ENCODE measurements at regions not wholly inside any gene's neighbourhood (a gene's known extent, or its start where the extent isn't known, plus 50 kb on each side); places are given as distances from the start of the nearest gene placed in this dataset.

DNA sequence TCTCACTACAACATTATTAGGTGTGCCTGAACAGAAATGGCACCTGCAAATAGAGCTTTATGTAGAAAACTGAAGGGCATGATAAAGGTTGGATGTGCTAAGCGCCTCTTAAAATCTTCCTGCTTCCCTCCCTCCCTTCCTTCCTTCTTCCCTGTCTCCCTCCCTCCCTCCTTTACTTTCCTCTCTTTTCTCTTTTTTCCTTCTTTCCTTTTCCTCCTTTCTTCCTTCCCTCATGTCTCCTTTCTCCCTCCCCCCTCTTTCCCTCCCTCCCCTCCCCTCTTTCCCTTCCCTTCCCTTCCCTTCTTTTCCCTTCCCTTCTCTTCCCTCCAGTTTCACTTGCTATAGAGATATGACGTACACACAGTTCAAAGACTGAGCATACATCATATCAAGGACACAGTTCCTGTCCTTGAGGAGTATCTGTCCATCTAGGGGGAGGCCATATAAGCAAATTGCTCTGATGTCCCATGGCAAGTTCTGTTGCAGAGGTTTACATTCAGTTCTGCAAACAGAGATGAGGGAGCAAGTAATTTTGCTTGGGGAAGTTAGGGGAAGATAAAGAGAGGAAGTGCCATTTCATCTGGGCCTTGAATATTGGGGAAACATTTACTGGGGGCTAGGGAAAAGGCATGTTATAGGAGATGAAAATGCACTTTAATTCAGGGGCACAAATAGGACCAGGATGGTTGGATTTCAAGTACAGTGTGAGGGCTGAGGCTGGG is 79.0 kb upstream of the EEF1E1 start:
- no peak overlapping the region; the same call in 2 of the 3 replicates for H3K4me3 Mint-ChIP-seq
- Histone ChIP-seq H4K20me1 (replicated peaks; ENCODE audit: insufficient read depth) (no peaks in the 10 kb centered on the region), H3K4me3 (peak overlapping the region; percentile 36; the same call in 1 of the 2 replicates), H3K9me2 (ENCODE audit: insufficient read depth) (no peaks in the 10 kb centered on the region), H3K79me2 (replicated peaks; ENCODE audit: insufficient read depth) (no peaks in the 10 kb centered on the region), H3K4me1 (ENCODE audit: insufficient read depth) (peaks cover 4% of the 10 kb centered on the region; the same call in 1 of the 2 replicates), H3F3A (replicated peaks; ENCODE audit: low read depth) (no peaks in the 10 kb centered on the region), H3K27me3 (ENCODE audit: insufficient read depth) (no peaks in the 10 kb centered on the region), H3K36me3 (ENCODE audit: insufficient read depth) (no peaks in the 10 kb centered on the region), H2AFZ (peak overlapping the region; percentile 93; the same call in 1 of the 2 replicates), H3K27ac (ENCODE audit: low read depth) (0 out of 2 replicates have a peak overlapping the region, but pooled peaks have one; percentile 35), H3K4me2 (peak overlapping the region; percentile 66)
- H3K36me3 Mint-ChIP-seq (ENCODE audit: low read depth) = no peaks in the 10 kb centered on the region
- no peaks in the 10 kb centered on the region for H3K9me3 Mint-ChIP-seq
- no peak for DNase-seq (ENCODE audit: low spot score)
- no peak for ATAC-seq
- no peak overlapping the region for H3K27ac Mint-ChIP-seq
- TF ChIP-seq, protein P1, sequence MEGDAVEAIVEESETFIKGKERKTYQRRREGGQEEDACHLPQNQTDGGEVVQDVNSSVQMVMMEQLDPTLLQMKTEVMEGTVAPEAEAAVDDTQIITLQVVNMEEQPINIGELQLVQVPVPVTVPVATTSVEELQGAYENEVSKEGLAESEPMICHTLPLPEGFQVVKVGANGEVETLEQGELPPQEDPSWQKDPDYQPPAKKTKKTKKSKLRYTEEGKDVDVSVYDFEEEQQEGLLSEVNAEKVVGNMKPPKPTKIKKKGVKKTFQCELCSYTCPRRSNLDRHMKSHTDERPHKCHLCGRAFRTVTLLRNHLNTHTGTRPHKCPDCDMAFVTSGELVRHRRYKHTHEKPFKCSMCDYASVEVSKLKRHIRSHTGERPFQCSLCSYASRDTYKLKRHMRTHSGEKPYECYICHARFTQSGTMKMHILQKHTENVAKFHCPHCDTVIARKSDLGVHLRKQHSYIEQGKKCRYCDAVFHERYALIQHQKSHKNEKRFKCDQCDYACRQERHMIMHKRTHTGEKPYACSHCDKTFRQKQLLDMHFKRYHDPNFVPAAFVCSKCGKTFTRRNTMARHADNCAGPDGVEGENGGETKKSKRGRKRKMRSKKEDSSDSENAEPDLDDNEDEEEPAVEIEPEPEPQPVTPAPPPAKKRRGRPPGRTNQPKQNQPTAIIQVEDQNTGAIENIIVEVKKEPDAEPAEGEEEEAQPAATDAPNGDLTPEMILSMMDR (conservative IDR thresholded peaks at IDR 0.05; ENCODE audit: low read depth in 2 of 2) = no peak
- TF ChIP-seq ZNF331 (CRISPR knock-in tag; IDR thresholded peaks at IDR 0.05; ENCODE audit: low read depth) (no peak), NANOG (IDR thresholded peaks at IDR 0.05; ENCODE audit: borderline replicate concordance) (no peak), STAT1 (IDR thresholded peaks at IDR 0.05; ENCODE audit: unreplicated experiment) (no peak), EZH2phosphoT487 (IDR thresholded peaks at IDR 0.05; ENCODE audit: unreplicated experiment) (no peak), POLR2AphosphoS5 (IDR thresholded peaks at IDR 0.05; ENCODE audit: low read depth) (no peak), JUNB (IDR thresholded peaks at IDR 0.05; ENCODE audit: unreplicated experiment) (no peak), EZH2 (IDR thresholded peaks at IDR 0.05; ENCODE audit: low read depth, unreplicated experiment) (no peak), ZNF114 (CRISPR knock-in tag; IDR thresholded peaks at IDR 0.05) (no peak), CREB1 (CRISPR knock-in tag; IDR thresholded peaks at IDR 0.05; ENCODE audit: low read depth) (no peak)
- TF ChIP-seq, protein P2, sequence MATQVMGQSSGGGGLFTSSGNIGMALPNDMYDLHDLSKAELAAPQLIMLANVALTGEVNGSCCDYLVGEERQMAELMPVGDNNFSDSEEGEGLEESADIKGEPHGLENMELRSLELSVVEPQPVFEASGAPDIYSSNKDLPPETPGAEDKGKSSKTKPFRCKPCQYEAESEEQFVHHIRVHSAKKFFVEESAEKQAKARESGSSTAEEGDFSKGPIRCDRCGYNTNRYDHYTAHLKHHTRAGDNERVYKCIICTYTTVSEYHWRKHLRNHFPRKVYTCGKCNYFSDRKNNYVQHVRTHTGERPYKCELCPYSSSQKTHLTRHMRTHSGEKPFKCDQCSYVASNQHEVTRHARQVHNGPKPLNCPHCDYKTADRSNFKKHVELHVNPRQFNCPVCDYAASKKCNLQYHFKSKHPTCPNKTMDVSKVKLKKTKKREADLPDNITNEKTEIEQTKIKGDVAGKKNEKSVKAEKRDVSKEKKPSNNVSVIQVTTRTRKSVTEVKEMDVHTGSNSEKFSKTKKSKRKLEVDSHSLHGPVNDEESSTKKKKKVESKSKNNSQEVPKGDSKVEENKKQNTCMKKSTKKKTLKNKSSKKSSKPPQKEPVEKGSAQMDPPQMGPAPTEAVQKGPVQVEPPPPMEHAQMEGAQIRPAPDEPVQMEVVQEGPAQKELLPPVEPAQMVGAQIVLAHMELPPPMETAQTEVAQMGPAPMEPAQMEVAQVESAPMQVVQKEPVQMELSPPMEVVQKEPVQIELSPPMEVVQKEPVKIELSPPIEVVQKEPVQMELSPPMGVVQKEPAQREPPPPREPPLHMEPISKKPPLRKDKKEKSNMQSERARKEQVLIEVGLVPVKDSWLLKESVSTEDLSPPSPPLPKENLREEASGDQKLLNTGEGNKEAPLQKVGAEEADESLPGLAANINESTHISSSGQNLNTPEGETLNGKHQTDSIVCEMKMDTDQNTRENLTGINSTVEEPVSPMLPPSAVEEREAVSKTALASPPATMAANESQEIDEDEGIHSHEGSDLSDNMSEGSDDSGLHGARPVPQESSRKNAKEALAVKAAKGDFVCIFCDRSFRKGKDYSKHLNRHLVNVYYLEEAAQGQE (IDR thresholded peaks at IDR 0.05; ENCODE audit: unreplicated experiment) = no peak
- TF ChIP-seq, protein P3, sequence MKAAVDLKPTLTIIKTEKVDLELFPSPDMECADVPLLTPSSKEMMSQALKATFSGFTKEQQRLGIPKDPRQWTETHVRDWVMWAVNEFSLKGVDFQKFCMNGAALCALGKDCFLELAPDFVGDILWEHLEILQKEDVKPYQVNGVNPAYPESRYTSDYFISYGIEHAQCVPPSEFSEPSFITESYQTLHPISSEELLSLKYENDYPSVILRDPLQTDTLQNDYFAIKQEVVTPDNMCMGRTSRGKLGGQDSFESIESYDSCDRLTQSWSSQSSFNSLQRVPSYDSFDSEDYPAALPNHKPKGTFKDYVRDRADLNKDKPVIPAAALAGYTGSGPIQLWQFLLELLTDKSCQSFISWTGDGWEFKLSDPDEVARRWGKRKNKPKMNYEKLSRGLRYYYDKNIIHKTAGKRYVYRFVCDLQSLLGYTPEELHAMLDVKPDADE (IDR thresholded peaks at IDR 0.05) = no peak
- TF ChIP-seq, protein P4, sequence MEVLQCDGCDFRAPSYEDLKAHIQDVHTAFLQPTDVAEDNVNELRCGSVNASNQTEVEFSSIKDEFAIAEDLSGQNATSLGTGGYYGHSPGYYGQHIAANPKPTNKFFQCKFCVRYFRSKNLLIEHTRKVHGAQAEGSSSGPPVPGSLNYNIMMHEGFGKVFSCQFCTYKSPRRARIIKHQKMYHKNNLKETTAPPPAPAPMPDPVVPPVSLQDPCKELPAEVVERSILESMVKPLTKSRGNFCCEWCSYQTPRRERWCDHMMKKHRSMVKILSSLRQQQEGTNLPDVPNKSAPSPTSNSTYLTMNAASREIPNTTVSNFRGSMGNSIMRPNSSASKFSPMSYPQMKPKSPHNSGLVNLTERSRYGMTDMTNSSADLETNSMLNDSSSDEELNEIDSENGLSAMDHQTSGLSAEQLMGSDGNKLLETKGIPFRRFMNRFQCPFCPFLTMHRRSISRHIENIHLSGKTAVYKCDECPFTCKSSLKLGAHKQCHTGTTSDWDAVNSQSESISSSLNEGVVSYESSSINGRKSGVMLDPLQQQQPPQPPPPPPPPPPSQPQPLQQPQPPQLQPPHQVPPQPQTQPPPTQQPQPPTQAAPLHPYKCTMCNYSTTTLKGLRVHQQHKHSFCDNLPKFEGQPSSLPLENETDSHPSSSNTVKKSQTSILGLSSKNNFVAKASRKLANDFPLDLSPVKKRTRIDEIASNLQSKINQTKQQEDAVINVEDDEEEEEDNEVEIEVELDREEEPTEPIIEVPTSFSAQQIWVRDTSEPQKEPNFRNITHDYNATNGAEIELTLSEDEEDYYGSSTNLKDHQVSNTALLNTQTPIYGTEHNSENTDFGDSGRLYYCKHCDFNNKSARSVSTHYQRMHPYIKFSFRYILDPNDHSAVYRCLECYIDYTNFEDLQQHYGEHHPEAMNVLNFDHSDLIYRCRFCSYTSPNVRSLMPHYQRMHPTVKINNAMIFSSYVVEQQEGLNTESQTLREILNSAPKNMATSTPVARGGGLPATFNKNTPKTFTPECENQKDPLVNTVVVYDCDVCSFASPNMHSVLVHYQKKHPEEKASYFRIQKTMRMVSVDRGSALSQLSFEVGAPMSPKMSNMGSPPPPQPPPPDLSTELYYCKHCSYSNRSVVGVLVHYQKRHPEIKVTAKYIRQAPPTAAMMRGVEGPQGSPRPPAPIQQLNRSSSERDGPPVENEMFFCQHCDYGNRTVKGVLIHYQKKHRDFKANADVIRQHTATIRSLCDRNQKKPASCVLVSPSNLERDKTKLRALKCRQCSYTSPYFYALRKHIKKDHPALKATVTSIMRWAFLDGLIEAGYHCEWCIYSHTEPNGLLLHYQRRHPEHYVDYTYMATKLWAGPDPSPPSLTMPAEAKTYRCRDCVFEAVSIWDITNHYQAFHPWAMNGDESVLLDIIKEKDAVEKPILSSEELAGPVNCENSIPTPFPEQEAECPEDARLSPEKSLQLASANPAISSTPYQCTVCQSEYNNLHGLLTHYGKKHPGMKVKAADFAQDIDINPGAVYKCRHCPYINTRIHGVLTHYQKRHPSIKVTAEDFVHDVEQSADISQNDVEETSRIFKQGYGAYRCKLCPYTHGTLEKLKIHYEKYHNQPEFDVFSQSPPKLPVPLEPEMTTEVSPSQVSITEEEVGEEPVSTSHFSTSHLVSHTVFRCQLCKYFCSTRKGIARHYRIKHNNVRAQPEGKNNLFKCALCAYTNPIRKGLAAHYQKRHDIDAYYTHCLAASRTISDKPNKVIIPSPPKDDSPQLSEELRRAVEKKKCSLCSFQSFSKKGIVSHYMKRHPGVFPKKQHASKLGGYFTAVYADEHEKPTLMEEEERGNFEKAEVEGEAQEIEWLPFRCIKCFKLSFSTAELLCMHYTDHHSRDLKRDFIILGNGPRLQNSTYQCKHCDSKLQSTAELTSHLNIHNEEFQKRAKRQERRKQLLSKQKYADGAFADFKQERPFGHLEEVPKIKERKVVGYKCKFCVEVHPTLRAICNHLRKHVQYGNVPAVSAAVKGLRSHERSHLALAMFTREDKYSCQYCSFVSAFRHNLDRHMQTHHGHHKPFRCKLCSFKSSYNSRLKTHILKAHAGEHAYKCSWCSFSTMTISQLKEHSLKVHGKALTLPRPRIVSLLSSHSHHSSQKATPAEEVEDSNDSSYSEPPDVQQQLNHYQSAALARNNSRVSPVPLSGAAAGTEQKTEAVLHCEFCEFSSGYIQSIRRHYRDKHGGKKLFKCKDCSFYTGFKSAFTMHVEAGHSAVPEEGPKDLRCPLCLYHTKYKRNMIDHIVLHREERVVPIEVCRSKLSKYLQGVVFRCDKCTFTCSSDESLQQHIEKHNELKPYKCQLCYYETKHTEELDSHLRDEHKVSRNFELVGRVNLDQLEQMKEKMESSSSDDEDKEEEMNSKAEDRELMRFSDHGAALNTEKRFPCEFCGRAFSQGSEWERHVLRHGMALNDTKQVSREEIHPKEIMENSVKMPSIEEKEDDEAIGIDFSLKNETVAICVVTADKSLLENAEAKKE (CRISPR knock-in tag; IDR thresholded peaks at IDR 0.05) = no peak
- peaks cover 34% of the 10 kb centered on the region for H3K4me1 Mint-ChIP-seq
- peaks cover 4% of the 10 kb centered on the region for H3K27me3 Mint-ChIP-seq (ENCODE audit: insufficient read depth, low read depth, poor library complexity)

Measured in GM23338 (cell line).